PFSK-1 (cell line): ENCODE measurements at regions not wholly inside any gene's neighbourhood (a gene's known extent, or its start where the extent isn't known, plus 50 kb on each side); places are given as distances from the start of the nearest gene placed in this dataset.

ENCODE experiments used
- FOXP2 ChIP-seq: optimal IDR thresholded peaks from 2 replicates; pipeline ENCODE3; 2011; ENCODE audit warnings: borderline replicate concordance, control low read depth, inconsistent platforms; ENCODE audit not compliant: insufficient read depth; ENCODE audit errors: extremely low read length, extremely low read depth
- POLR2AphosphoS5 ChIP-seq: IDR thresholded peaks from 2 replicates; pipeline ENCODE4 v1.6.1; 2012; ENCODE audit warnings: low read depth, mild to moderate bottlenecking, control low read depth, low read length, moderate library complexity
- SIN3A ChIP-seq: IDR thresholded peaks from 2 replicates; pipeline ENCODE4 v1.6.1; 2012; ENCODE audit warnings: mild to moderate bottlenecking, low read length, moderate library complexity, borderline replicate concordance; ENCODE audit not compliant: insufficient read depth
- TAF1 ChIP-seq: IDR thresholded peaks from 2 replicates; pipeline ENCODE4 v1.6.1; 2012; ENCODE audit warnings: low read length, control low read depth, borderline replicate concordance; ENCODE audit not compliant: insufficient read depth
- TF ChIP-seq, protein P1 (sequence below), 2 experiments: IDR thresholded peaks; 2 replicates each; pipeline versions ENCODE4 v1.6.1 to v1.8.0; 2011 to 2012; ENCODE audit warnings: low read depth in 2 of 2, low read length in 2 of 2, control low read depth in 1 of 2, inconsistent platforms in 1 of 2, mild to moderate bottlenecking in 1 of 2, moderate library complexity in 1 of 2; ENCODE audit not compliant: insufficient read depth in 1 of 2

- TF ChIP-seq SIN3A (no peak), TAF1 (no peak), FOXP2 (no peak), POLR2AphosphoS5 (no peak)
- TF ChIP-seq, protein P1, sequence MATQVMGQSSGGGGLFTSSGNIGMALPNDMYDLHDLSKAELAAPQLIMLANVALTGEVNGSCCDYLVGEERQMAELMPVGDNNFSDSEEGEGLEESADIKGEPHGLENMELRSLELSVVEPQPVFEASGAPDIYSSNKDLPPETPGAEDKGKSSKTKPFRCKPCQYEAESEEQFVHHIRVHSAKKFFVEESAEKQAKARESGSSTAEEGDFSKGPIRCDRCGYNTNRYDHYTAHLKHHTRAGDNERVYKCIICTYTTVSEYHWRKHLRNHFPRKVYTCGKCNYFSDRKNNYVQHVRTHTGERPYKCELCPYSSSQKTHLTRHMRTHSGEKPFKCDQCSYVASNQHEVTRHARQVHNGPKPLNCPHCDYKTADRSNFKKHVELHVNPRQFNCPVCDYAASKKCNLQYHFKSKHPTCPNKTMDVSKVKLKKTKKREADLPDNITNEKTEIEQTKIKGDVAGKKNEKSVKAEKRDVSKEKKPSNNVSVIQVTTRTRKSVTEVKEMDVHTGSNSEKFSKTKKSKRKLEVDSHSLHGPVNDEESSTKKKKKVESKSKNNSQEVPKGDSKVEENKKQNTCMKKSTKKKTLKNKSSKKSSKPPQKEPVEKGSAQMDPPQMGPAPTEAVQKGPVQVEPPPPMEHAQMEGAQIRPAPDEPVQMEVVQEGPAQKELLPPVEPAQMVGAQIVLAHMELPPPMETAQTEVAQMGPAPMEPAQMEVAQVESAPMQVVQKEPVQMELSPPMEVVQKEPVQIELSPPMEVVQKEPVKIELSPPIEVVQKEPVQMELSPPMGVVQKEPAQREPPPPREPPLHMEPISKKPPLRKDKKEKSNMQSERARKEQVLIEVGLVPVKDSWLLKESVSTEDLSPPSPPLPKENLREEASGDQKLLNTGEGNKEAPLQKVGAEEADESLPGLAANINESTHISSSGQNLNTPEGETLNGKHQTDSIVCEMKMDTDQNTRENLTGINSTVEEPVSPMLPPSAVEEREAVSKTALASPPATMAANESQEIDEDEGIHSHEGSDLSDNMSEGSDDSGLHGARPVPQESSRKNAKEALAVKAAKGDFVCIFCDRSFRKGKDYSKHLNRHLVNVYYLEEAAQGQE (IDR thresholded peaks at IDR 0.05; ENCODE audit: insufficient read depth in 1 of 2, low read depth in 2 of 2, low read length in 2 of 2) = no peak
Measured at GRCh38 chr4:31649878-31650277, 929.7 kb downstream of the PCDH7 start.

DNA sequence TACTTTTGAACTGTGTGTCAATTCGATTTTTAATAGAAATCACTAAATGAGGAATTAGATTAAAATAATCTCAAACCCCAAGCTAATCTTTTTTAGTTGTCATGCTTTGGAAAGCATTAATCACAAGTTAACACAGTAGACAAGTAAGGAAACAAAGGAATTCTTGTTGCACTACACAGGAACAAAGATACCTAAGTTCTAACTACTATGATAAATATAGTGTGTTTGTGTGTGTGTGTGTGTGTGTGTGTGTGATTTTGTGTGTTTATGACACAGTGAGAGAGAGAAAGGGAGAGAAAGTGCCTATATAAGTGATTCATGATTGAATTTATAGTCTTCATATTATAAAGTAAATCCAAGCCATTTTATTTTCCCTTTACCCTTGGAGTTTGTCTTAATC, 931.4 kb downstream of the PCDH7 start:
- TF ChIP-seq, protein P1 (IDR thresholded peaks at IDR 0.05; ENCODE audit: insufficient read depth in 1 of 2, low read depth in 2 of 2, low read length in 2 of 2) = no peak
- TF ChIP-seq FOXP2 (no peak), POLR2AphosphoS5 (no peak), TAF1 (no peak), SIN3A (no peak)

DNA sequence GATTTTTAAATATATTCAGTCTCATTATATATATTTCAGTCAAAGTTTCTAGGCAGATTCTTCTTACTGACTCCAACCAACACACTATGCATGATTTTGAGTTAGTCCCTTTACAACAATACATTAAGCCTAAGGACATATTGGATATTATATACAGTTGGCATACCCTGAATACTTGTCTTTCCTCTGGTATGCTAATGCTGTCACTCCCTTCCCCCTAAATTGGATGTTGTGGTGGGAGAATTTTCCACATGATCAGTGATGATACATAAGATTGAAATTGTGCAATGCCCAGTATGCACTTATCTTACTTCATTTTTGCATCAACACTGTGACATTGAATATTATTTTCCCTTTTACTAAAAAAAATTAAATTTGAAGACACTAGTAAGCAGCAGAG, 935.2 kb downstream of the PCDH7 start:
- TF ChIP-seq POLR2AphosphoS5 (no peak), FOXP2 (no peak), TAF1 (no peak), SIN3A (no peak)
- TF ChIP-seq, protein P1 (IDR thresholded peaks at IDR 0.05; ENCODE audit: insufficient read depth in 1 of 2, low read depth in 2 of 2, low read length in 2 of 2) = no peak

- TF ChIP-seq FOXP2 (no peak), SIN3A (no peak), POLR2AphosphoS5 (no peak), TAF1 (no peak)
- TF ChIP-seq, protein P1 (IDR thresholded peaks at IDR 0.05; ENCODE audit: insufficient read depth in 1 of 2, low read depth in 2 of 2, low read length in 2 of 2) = no peak
Measured at GRCh38 chr4:31657859-31658570, 937.8 kb downstream of the PCDH7 start.

- TF ChIP-seq SIN3A = no peak
- no peak for TF ChIP-seq POLR2AphosphoS5
- TF ChIP-seq FOXP2 = no peak
- TF ChIP-seq, protein P1 (IDR thresholded peaks at IDR 0.05; ENCODE audit: insufficient read depth in 1 of 2, low read depth in 2 of 2, low read length in 2 of 2) = no peak
- no peak for TF ChIP-seq TAF1
Measured at GRCh38 chr4:31660916-31661315, 940.7 kb downstream of the PCDH7 start.
